Tibial artery (tissue), 4 donors: ENCODE measurements at regions not wholly inside any gene's neighbourhood (a gene's known extent, or its start where the extent isn't known, plus 50 kb on each side); places are given as distances from the start of the nearest gene placed in this dataset.

ENCODE experiments used
- DNase-seq, 2 donors: peaks; one replicate each; pipeline ENCODE4 v3.0.0-alpha.2; 2019
- H3K27ac ChIP-seq, 2 donors: fragments of 200-600 bp; sonication (generic) in 1 of 2; 1 replicate in 1 of 2; 2 replicates in 1 of 2; pipeline ENCODE4 v1.5.1; 2018 to 2019; ENCODE audit warnings: mild to moderate bottlenecking in 1 of 2
- H3K27me3 ChIP-seq, 2 donors: fragments of 200-600 bp; sonication (generic) in 1 of 2; one replicate each; pipeline versions ENCODE4 v1.5.1 to v1.6.0; 2016 to 2019
- H3K36me3 ChIP-seq, 3 donors: fragments of 200-600 bp; sonication (generic) in 2 of 3; one replicate each; pipeline ENCODE4 v1.5.1; 2016 to 2019; ENCODE audit warnings: mild to moderate bottlenecking in 2 of 3
- H3K4me1 ChIP-seq, 4 donors: fragments of 200-600 bp; sonication (generic) in 2 of 4; 1 replicate in 3 of 4; 2 replicates in 1 of 4; pipeline ENCODE4 v1.5.1; 2016 to 2019
- H3K4me3 ChIP-seq, 2 donors: fragments of 200-600 bp; sonication (generic) in 1 of 2; 1 replicate in 1 of 2; 2 replicates in 1 of 2; pipeline ENCODE4 v1.5.1; 2018 to 2019; ENCODE audit warnings: mild to moderate bottlenecking in 2 of 2
- H3K9me3 ChIP-seq, 3 donors: fragments of 200-600 bp; sonication (generic) in 1 of 3; one replicate each; pipeline ENCODE4 v1.5.1; 2016 to 2019
- intact Hi-C: fragments of 100-400 bp; cut with DNase I; formaldehyde crosslinking; loops from one replicate; pipeline ENCODE4 v1.15.0; 2023; ENCODE audit warnings: low total_unique reads
- TF ChIP-seq, protein P1 (sequence below), 2 experiments: fragments of 200-600 bp in 1 of 2; fragments of 450-650 bp in 1 of 2; IDR thresholded peaks; one replicate each; pipeline ENCODE4 v1.5.1; 2017 to 2019; ENCODE audit warnings: antibody characterized with exemption in 2 of 2, mild to moderate bottlenecking in 1 of 2, moderate library complexity in 1 of 2

DNA sequence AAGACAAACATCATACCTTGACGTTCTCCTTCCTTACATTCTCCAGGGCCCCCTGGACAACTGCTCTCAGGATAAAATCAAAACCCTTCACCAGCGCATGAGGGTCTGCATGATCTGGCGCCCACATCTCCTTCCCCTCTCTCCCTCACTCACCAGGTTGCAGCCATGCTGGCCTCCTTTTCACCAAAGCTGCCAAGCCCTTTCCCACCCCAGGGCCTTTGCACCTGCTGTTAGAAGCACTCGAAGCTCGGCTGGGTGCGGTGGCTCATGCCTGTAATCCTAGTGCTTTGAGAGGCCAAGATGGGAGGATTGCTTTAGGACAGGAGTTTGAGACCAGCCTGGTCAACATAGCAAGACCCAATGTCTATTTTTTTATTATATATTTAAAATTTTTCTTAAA, 56.1 kb upstream of the NUP50 start:
- H3K4me3 ChIP-seq = no peak overlapping the region
- TF ChIP-seq, protein P1, sequence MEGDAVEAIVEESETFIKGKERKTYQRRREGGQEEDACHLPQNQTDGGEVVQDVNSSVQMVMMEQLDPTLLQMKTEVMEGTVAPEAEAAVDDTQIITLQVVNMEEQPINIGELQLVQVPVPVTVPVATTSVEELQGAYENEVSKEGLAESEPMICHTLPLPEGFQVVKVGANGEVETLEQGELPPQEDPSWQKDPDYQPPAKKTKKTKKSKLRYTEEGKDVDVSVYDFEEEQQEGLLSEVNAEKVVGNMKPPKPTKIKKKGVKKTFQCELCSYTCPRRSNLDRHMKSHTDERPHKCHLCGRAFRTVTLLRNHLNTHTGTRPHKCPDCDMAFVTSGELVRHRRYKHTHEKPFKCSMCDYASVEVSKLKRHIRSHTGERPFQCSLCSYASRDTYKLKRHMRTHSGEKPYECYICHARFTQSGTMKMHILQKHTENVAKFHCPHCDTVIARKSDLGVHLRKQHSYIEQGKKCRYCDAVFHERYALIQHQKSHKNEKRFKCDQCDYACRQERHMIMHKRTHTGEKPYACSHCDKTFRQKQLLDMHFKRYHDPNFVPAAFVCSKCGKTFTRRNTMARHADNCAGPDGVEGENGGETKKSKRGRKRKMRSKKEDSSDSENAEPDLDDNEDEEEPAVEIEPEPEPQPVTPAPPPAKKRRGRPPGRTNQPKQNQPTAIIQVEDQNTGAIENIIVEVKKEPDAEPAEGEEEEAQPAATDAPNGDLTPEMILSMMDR (IDR thresholded peaks at IDR 0.05) = no peak
- H3K27me3 ChIP-seq = peaks cover 0 to 11% of the 10 kb centered on the region in 2 donors
- H3K4me1 ChIP-seq = no peaks in the 10 kb centered on the region
- intact Hi-C loops = no loop called here
- no peaks in the 10 kb centered on the region for H3K9me3 ChIP-seq
- no peaks in the 10 kb centered on the region for H3K36me3 ChIP-seq
- no peak for DNase-seq
- no peak overlapping the region for H3K27ac ChIP-seq

- TF ChIP-seq, protein P1 (IDR thresholded peaks at IDR 0.05) = no peak
- Histone ChIP-seq H3K27ac (no peak overlapping the region), H3K9me3 (no peaks in the 10 kb centered on the region), H3K4me3 (no peak overlapping the region), H3K27me3 (peaks cover 0 to 7% of the 10 kb centered on the region in 2 donors), H3K4me1 (no peaks in the 10 kb centered on the region), H3K36me3 (no peaks in the 10 kb centered on the region)
- intact Hi-C loops = no loop called here
- no peak for DNase-seq
Measured at GRCh38 chr22:45112136-45112879, 51.4 kb upstream of the NUP50 start.
